HepG2 (cell line): ENCODE measurements at regions not wholly inside any gene's neighbourhood (a gene's known extent, or its start where the extent isn't known, plus 50 kb on each side); places are given as distances from the start of the nearest gene placed in this dataset.

Experiments used
- BRCA1 ChIP-seq: sonication (generic); formaldehyde crosslinking; IDR thresholded peaks from 2 replicates; pipeline ENCODE4 v1.4.0; 2020; ENCODE audit warnings: missing genetic modification reagents
- ZNF530 ChIP-seq: sonication (generic); formaldehyde crosslinking; IDR thresholded peaks from 2 replicates; pipeline ENCODE4 v1.5.0; 2020; ENCODE audit warnings: low read depth, mild to moderate bottlenecking, missing genetic modification reagents
- TF ChIP-seq, protein P1 (sequence below): sonication (generic); formaldehyde crosslinking; IDR thresholded peaks from 2 replicates; pipeline ENCODE4 v1.4.0; 2020; ENCODE audit warnings: mild to moderate bottlenecking, missing genetic modification reagents

- TF ChIP-seq, protein P1, sequence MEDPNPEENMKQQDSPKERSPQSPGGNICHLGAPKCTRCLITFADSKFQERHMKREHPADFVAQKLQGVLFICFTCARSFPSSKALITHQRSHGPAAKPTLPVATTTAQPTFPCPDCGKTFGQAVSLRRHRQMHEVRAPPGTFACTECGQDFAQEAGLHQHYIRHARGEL (CRISPR knock-in tag): no peak
- TF ChIP-seq BRCA1 (CRISPR knock-in tag): no peak
- TF ChIP-seq ZNF530 (CRISPR knock-in tag): no peak
These were observed 76.3 kb upstream of the IQSEC1 start for GRCh38 chr3:13149330-13150108.
